ENCODE measurements at regions not wholly inside any gene's neighbourhood (a gene's known extent, or its start where the extent isn't known, plus 50 kb on each side); places are given as distances from the start of the nearest gene placed in this dataset.
A peak's percentile ranks its signal among the peaks of the same experiment; 100 is the strongest.

- Histone ChIP-seq H3K9me3 (ENCODE audit: low read depth) (no peaks in the 10 kb centered on the region), H3K4me2 (no peak overlapping the region), H3K79me2 (ENCODE audit: low read depth) (no peaks in the 10 kb centered on the region), H3K9ac (no peak overlapping the region), H3K4me1 (peaks cover 25% of the 10 kb centered on the region), H3K4me3 (no peak overlapping the region), H3K27me3 (no peaks in the 10 kb centered on the region), H3F3A (ENCODE audit: low read depth) (peaks cover 6% of the 10 kb centered on the region), H3K27ac (no peak overlapping the region), H3K36me3 (no peaks in the 10 kb centered on the region), H2AFZ (replicated peaks) (no peak overlapping the region), H4K20me1 (ENCODE audit: low read depth) (no peaks in the 10 kb centered on the region)
- TF ChIP-seq EZH2phosphoT487 (IDR thresholded peaks at IDR 0.05) (no peak), CTCF (IDR thresholded peaks at IDR 0.05) (no peak), EZH2 (IDR thresholded peaks at IDR 0.05) (no peak)
- Mint-ChIP-seq H3K4me1 (peaks cover 8% of the 10 kb centered on the region), H3K4me3 (no peak overlapping the region), H3K27ac (no peak overlapping the region), H3K9me3 (no peaks in the 10 kb centered on the region), H3K27me3 (ENCODE audit: insufficient read depth, low read depth) (peaks cover 3% of the 10 kb centered on the region), H3K36me3 (no peaks in the 10 kb centered on the region)
- DNase-seq (ENCODE audit: low spot score), result no peak
These were observed 140.7 kb upstream of the KITLG start for GRCh38 chr12:88720785-88721650.

- Histone ChIP-seq H4K20me1 (ENCODE audit: low read depth) (no peaks in the 10 kb centered on the region), H3K27me3 (no peaks in the 10 kb centered on the region), H3K27ac (no peak overlapping the region), H3F3A (ENCODE audit: low read depth) (peaks cover 9% of the 10 kb centered on the region), H3K79me2 (ENCODE audit: low read depth) (no peaks in the 10 kb centered on the region), H3K9me3 (ENCODE audit: low read depth) (no peaks in the 10 kb centered on the region), H3K4me1 (peaks cover 17% of the 10 kb centered on the region), H2AFZ (replicated peaks) (no peak overlapping the region), H3K4me3 (no peak overlapping the region), H3K36me3 (no peaks in the 10 kb centered on the region), H3K9ac (no peak overlapping the region), H3K4me2 (peak overlapping the region; percentile 26)
- Mint-ChIP-seq H3K27me3 (ENCODE audit: insufficient read depth, low read depth) (peaks cover 3% of the 10 kb centered on the region), H3K36me3 (no peaks in the 10 kb centered on the region), H3K4me1 (peaks cover 8% of the 10 kb centered on the region), H3K4me3 (no peak overlapping the region), H3K27ac (no peak overlapping the region), H3K9me3 (no peaks in the 10 kb centered on the region)
- DNase-seq (ENCODE audit: low spot score), result no peak
- TF ChIP-seq EZH2 (IDR thresholded peaks at IDR 0.05) (no peak), EZH2phosphoT487 (IDR thresholded peaks at IDR 0.05) (no peak), CTCF (IDR thresholded peaks at IDR 0.05) (no peak)
These were observed 140.0 kb upstream of the KITLG start for GRCh38 chr12:88720231-88720630.

DNA sequence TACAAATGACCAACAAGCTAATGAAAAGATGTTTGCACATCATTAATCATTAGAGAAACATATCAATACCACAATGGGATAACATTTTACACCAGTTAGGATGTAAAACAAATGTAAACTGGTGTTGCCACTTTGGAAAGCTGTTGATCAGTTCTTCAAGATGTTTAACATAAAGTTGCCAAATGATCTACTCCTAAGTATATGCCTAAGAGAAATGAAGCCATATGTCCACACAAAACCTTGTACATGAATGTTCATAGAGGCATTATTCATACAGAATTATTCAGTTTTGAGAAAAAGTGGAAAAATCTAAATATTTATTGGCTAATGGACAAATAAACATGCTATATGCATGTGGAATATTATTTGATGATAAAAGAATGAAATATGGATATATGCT lies 136.9 kb upstream of the KITLG start:
- H3K4me3 ChIP-seq, result no peak overlapping the region
- no peak for TF ChIP-seq EZH2 (IDR thresholded peaks at IDR 0.05)
- no peak for TF ChIP-seq EZH2phosphoT487 (IDR thresholded peaks at IDR 0.05)
- TF ChIP-seq CTCF (IDR thresholded peaks at IDR 0.05), result no peak
- no peak overlapping the region for H3K4me3 Mint-ChIP-seq

More for the DNA sequence above, 136.9 kb upstream of the KITLG start:
- Mint-ChIP-seq H3K27ac (no peak overlapping the region), H3K36me3 (no peaks in the 10 kb centered on the region), H3K9me3 (peaks cover 4% of the 10 kb centered on the region), H3K4me1 (peaks cover 8% of the 10 kb centered on the region), H3K27me3 (ENCODE audit: insufficient read depth, low read depth) (peaks cover 3% of the 10 kb centered on the region)
- no peaks in the 10 kb centered on the region for H3K79me2 ChIP-seq (ENCODE audit: low read depth)
- no peak overlapping the region for H3K9ac ChIP-seq
- no peaks in the 10 kb centered on the region for H4K20me1 ChIP-seq (ENCODE audit: low read depth)
- peaks cover 13% of the 10 kb centered on the region for H3F3A ChIP-seq (ENCODE audit: low read depth)
- H3K36me3 ChIP-seq, result no peaks in the 10 kb centered on the region
- H3K27ac ChIP-seq, result no peak overlapping the region
- no peaks in the 10 kb centered on the region for H3K9me3 ChIP-seq (ENCODE audit: low read depth)
- no peak for DNase-seq (ENCODE audit: low spot score)
- H2AFZ ChIP-seq (replicated peaks), result no peak overlapping the region
- peaks cover 17% of the 10 kb centered on the region for H3K4me1 ChIP-seq
- H3K4me2 ChIP-seq, result no peak overlapping the region
- no peaks in the 10 kb centered on the region for H3K27me3 ChIP-seq
